Gastroesophageal sphincter (tissue), 3 donors: ENCODE measurements at regions not wholly inside any gene's neighbourhood (a gene's known extent, or its start where the extent isn't known, plus 50 kb on each side); places are given as distances from the start of the nearest gene placed in this dataset.

Experiments
- POLR2AphosphoS5 ChIP-seq: sonication (generic); formaldehyde crosslinking; IDR thresholded peaks from one replicate; pipeline ENCODE4 v1.6.1; 2017; ENCODE audit warnings: antibody characterized with exemption
- TF ChIP-seq, protein P1 (sequence below), 4 experiments: fragments of 200-600 bp in 2 of 4; fragments of 450-650 bp in 2 of 4; sonication (generic) in 1 of 4; IDR thresholded peaks; one replicate each; pipeline ENCODE4 v1.5.1; 2017 to 2019; ENCODE audit warnings: antibody characterized with exemption in 4 of 4, mild to moderate bottlenecking in 2 of 4, moderate library complexity in 2 of 4

GRCh38 chr11:55106391-55106790 lies 155.6 kb upstream of the TRIM48 start:
- TF ChIP-seq POLR2AphosphoS5: no peak
- TF ChIP-seq, protein P1, sequence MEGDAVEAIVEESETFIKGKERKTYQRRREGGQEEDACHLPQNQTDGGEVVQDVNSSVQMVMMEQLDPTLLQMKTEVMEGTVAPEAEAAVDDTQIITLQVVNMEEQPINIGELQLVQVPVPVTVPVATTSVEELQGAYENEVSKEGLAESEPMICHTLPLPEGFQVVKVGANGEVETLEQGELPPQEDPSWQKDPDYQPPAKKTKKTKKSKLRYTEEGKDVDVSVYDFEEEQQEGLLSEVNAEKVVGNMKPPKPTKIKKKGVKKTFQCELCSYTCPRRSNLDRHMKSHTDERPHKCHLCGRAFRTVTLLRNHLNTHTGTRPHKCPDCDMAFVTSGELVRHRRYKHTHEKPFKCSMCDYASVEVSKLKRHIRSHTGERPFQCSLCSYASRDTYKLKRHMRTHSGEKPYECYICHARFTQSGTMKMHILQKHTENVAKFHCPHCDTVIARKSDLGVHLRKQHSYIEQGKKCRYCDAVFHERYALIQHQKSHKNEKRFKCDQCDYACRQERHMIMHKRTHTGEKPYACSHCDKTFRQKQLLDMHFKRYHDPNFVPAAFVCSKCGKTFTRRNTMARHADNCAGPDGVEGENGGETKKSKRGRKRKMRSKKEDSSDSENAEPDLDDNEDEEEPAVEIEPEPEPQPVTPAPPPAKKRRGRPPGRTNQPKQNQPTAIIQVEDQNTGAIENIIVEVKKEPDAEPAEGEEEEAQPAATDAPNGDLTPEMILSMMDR (IDR thresholded peaks at IDR 0.05): no peak
